Prostate gland (tissue), 2 donors: ENCODE measurements at regions not wholly inside any gene's neighbourhood (a gene's known extent, or its start where the extent isn't known, plus 50 kb on each side); places are given as distances from the start of the nearest gene placed in this dataset.

Source experiments
- POLR2A ChIP-seq: fragments of 450-650 bp; IDR thresholded peaks from one replicate; pipeline ENCODE4 v1.6.1; 2016; ENCODE audit warnings: antibody characterized with exemption, mild to moderate bottlenecking
- TF ChIP-seq, protein P1 (sequence below), 4 experiments: fragments of 200-600 bp in 2 of 4; fragments of 450-650 bp in 2 of 4; sonication (generic) in 2 of 4; IDR thresholded peaks; 1 replicate in 3 of 4; 2 replicates in 1 of 4; pipeline ENCODE4 v1.5.1; 2016 to 2019; ENCODE audit warnings: antibody characterized with exemption in 4 of 4, mild to moderate bottlenecking in 2 of 4, moderate library complexity in 2 of 4

DNA sequence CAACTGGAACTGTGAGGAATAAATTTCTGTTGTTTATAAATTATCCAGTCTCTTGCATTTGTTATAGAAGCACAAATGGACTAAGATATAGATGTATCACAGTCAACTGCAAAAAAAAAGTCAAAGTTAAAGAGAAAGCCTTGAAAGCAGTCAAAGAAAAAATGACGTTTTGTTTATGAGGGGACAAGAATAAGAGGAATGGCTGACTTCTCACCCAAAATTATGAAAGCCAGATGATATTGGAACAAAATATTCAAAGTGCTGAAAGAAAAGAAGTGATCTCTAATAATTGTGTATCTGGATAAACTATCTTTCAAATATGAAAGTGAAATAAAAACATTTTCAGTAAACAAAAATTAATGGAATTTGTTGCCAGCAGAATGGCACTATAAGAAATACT is 171.8 kb upstream of the IGF1R start:
- TF ChIP-seq, protein P1, sequence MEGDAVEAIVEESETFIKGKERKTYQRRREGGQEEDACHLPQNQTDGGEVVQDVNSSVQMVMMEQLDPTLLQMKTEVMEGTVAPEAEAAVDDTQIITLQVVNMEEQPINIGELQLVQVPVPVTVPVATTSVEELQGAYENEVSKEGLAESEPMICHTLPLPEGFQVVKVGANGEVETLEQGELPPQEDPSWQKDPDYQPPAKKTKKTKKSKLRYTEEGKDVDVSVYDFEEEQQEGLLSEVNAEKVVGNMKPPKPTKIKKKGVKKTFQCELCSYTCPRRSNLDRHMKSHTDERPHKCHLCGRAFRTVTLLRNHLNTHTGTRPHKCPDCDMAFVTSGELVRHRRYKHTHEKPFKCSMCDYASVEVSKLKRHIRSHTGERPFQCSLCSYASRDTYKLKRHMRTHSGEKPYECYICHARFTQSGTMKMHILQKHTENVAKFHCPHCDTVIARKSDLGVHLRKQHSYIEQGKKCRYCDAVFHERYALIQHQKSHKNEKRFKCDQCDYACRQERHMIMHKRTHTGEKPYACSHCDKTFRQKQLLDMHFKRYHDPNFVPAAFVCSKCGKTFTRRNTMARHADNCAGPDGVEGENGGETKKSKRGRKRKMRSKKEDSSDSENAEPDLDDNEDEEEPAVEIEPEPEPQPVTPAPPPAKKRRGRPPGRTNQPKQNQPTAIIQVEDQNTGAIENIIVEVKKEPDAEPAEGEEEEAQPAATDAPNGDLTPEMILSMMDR (IDR thresholded peaks at IDR 0.05): no peak
- no peak for TF ChIP-seq POLR2A
